ENCODE measurements at regions not wholly inside any gene's neighbourhood (a gene's known extent, or its start where the extent isn't known, plus 50 kb on each side); places are given as distances from the start of the nearest gene placed in this dataset.
"Not testable (repeated sequence)": the region's sequence is repeated elsewhere in the genome, so short reads cannot be mapped to it uniquely, and the experiment has no call there.

- DNase-seq (ENCODE audit: low spot score): no peak
- Mint-ChIP-seq H3K27ac (ENCODE audit: unreplicated experiment) (no peak overlapping the region), H3K4me1 (ENCODE audit: low read depth) (peaks cover under 1% of the 10 kb centered on the region), H3K4me3 (ENCODE audit: unreplicated experiment) (no peak overlapping the region), H3K36me3 (ENCODE audit: low read depth) (no peaks in the 10 kb centered on the region), H3K27me3 (ENCODE audit: low read depth) (no peaks in the 10 kb centered on the region), H3K9me3 (ENCODE audit: low read depth) (peaks cover 13% of the 10 kb centered on the region)
- TF ChIP-seq CTCF (IDR thresholded peaks at IDR 0.05): no peak
Measured at GRCh38 chr6:67884442-67884841, 750.6 kb upstream of the ADGRB3 start.

DNA sequence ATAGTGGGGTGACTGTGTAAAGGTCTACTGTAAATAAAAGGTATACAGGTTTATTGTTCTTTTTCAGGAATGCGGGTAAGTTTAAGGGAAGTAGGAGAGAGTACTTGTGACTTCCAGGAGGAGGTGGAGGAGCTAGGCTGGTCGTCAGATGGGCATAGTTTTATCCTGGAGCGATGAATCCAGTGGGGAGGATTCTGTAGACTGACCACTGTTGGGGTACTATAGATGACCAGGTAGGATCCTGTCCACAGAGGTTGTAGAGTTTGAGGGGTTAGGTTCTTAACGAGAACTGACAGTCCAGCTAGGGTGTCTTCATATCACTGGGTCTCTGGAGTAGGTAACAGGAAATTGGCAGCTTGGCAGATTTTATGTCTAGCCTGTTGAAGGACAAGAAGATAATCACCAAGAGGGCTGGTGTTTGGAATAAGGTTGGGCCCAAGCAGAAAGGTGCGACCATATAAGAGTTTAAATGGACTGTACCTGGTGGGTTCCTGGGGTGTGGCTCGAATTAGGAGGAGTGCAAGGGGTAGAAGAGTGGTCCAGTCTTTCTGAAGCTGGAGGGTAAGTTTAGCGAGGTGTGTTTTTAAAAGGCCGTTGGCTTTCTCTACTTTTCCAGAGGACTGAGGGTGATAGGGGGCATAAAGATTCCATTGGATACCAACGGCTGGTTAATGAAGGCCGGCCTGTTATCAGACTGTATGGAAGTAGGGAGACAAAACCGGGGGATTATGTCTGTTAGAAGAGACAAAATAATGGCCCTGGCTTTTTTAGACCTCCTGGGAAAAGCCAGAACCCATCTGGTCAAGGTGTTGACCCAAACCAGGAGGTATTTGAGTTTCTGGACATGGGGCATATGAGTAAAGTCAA lies 751.3 kb upstream of the ADGRB3 start:
- DNase-seq (ENCODE audit: low spot score): no peak
- no peak for TF ChIP-seq CTCF (IDR thresholded peaks at IDR 0.05)
- Mint-ChIP-seq H3K27ac (ENCODE audit: unreplicated experiment) (no peak overlapping the region), H3K36me3 (ENCODE audit: low read depth) (no peaks in the 10 kb centered on the region), H3K27me3 (ENCODE audit: low read depth) (no peaks in the 10 kb centered on the region), H3K4me3 (ENCODE audit: unreplicated experiment) (no peak overlapping the region), H3K4me1 (ENCODE audit: low read depth) (no peaks in the 10 kb centered on the region), H3K9me3 (ENCODE audit: low read depth) (peaks cover 12% of the 10 kb centered on the region)

GRCh38 chr6:67882436-67883311 lies 752.4 kb upstream of the ADGRB3 start:
- Mint-ChIP-seq H3K27ac (ENCODE audit: unreplicated experiment) (no peak overlapping the region), H3K36me3 (ENCODE audit: low read depth) (no peaks in the 10 kb centered on the region), H3K4me3 (ENCODE audit: unreplicated experiment) (no peak overlapping the region), H3K4me1 (ENCODE audit: low read depth) (no peaks in the 10 kb centered on the region), H3K27me3 (ENCODE audit: low read depth) (no peaks in the 10 kb centered on the region), H3K9me3 (ENCODE audit: low read depth) (peaks cover 3% of the 10 kb centered on the region)
- no peak for TF ChIP-seq CTCF (IDR thresholded peaks at IDR 0.05)
- DNase-seq (ENCODE audit: low spot score): no peak

GRCh38 chr6:67881706-67882065 lies 753.4 kb upstream of the ADGRB3 start:
- Mint-ChIP-seq H3K4me1 (ENCODE audit: low read depth) (no peaks in the 10 kb centered on the region), H3K36me3 (ENCODE audit: low read depth) (no peaks in the 10 kb centered on the region), H3K27ac (ENCODE audit: unreplicated experiment) (no peak overlapping the region), H3K4me3 (ENCODE audit: unreplicated experiment) (no peak overlapping the region), H3K27me3 (ENCODE audit: low read depth) (no peaks in the 10 kb centered on the region), H3K9me3 (ENCODE audit: low read depth) (peaks cover 2% of the 10 kb centered on the region)
- no peak for TF ChIP-seq CTCF (IDR thresholded peaks at IDR 0.05)
- no peak for DNase-seq (ENCODE audit: low spot score)

DNA sequence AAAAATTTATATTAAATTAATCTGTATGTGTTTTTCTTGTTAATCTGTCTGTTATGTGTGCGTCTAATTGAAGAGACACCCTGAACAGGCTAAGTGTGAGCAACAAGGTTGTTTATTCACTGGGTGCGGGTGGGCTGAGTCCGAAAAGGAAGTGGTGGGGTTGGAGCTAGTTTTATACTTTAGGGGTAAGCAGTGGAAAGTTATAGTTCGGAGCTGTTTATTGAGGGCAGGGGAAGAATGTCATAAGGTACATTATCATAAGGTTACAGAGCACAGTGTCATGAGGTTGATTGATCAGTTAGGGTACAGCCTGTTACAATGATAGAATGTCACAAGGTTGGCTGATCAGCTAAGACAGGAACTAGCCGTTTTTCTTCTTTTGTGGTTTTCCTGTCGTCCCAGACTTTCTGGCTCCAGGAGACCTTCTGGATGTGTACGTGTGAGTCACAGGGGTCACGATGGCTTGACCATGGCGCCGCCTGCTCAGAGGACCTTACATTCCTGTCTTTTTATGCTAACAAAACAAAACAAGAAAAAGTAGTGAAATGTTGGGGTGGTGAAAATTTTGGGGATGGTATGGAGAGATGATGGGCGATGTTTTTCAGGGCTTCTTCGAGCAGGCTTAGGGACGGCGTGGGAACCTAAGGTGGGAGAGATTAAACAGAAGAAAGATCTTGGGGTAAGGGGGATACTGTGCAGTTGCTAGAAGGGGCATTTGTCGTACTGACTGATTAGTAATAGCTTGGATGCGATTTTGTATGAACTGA lies 754.0 kb upstream of the ADGRB3 start:
- H3K4me1 Mint-ChIP-seq (ENCODE audit: low read depth): no peaks in the 10 kb centered on the region
- H3K9me3 Mint-ChIP-seq (ENCODE audit: low read depth): peaks cover 2% of the 10 kb centered on the region
- no peak for DNase-seq (ENCODE audit: low spot score)
- H3K27ac Mint-ChIP-seq (ENCODE audit: unreplicated experiment): no peak overlapping the region
- TF ChIP-seq CTCF (IDR thresholded peaks at IDR 0.05): no peak
- no peaks in the 10 kb centered on the region for H3K27me3 Mint-ChIP-seq (ENCODE audit: low read depth)
- no peaks in the 10 kb centered on the region for H3K36me3 Mint-ChIP-seq (ENCODE audit: low read depth)
- no peak overlapping the region for H3K4me3 Mint-ChIP-seq (ENCODE audit: unreplicated experiment)

DNA sequence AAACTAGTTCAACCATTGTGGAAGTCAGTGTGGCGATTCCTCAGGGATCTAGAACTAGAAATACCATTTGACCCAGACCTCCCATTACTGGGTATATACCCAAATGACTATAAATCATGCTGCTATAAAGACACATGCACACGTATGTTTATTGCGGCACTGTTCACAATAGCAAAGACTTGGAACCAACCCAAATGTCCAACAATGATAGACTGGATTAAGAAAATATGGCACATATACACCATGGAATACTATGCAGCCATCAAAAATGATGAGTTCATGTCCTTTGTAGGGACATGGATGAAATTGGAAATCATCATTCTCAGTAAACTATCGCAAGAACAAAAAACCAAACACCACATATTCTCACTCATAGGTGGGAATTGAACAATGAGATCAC lies 754.7 kb upstream of the ADGRB3 start:
- H3K27me3 Mint-ChIP-seq (ENCODE audit: low read depth); H3K4me1 Mint-ChIP-seq (ENCODE audit: low read depth); H3K27ac Mint-ChIP-seq (ENCODE audit: unreplicated experiment); H3K9me3 Mint-ChIP-seq (ENCODE audit: low read depth); DNase-seq (ENCODE audit: low spot score); H3K36me3 Mint-ChIP-seq (ENCODE audit: low read depth); H3K4me3 Mint-ChIP-seq (ENCODE audit: unreplicated experiment): not testable (repeated sequence)

- not testable (repeated sequence) for H3K4me3 Mint-ChIP-seq (ENCODE audit: unreplicated experiment); H3K9me3 Mint-ChIP-seq (ENCODE audit: low read depth); DNase-seq (ENCODE audit: low spot score); H3K27ac Mint-ChIP-seq (ENCODE audit: unreplicated experiment); H3K4me1 Mint-ChIP-seq (ENCODE audit: low read depth); H3K36me3 Mint-ChIP-seq (ENCODE audit: low read depth); H3K27me3 Mint-ChIP-seq (ENCODE audit: low read depth)
Measured at GRCh38 chr6:67879928-67880327, 755.2 kb upstream of the ADGRB3 start.
